Rectal smooth muscle tissue (tissue), 1 donor: ENCODE measurements at regions not wholly inside any gene's neighbourhood (a gene's known extent, or its start where the extent isn't known, plus 50 kb on each side); places are given as distances from the start of the nearest gene placed in this dataset.
A peak's percentile ranks its signal among the peaks of the same experiment; 100 is the strongest.

Source experiments
- H3K27ac ChIP-seq: one replicate; pipeline ENCODE4 v1.7.0; 2013; ENCODE audit warnings: low read depth, low read length, inconsistent platforms
- H3K27me3 ChIP-seq: one replicate; pipeline ENCODE4 v1.7.0; 2013; ENCODE audit warnings: low read length; ENCODE audit not compliant: control insufficient read depth, insufficient read depth
- H3K36me3 ChIP-seq: one replicate; pipeline ENCODE4 v1.7.0; 2013; ENCODE audit warnings: low read length; ENCODE audit not compliant: control insufficient read depth, insufficient read depth
- H3K4me1 ChIP-seq: one replicate; pipeline ENCODE4 v1.7.0; 2013; ENCODE audit warnings: low read length; ENCODE audit not compliant: control insufficient read depth, insufficient read depth
- H3K4me3 ChIP-seq: one replicate; pipeline ENCODE4 v1.7.0; 2013; ENCODE audit warnings: low read length
- H3K9ac ChIP-seq: one replicate; pipeline ENCODE4 v1.7.0; 2013; ENCODE audit warnings: low read length

- H3K4me1 ChIP-seq = no peaks in the 10 kb centered on the region
- no peak overlapping the region for H3K9ac ChIP-seq
- H3K27ac ChIP-seq = no peak overlapping the region
- no peak overlapping the region for H3K4me3 ChIP-seq
- H3K27me3 ChIP-seq = no peaks in the 10 kb centered on the region
- no peaks in the 10 kb centered on the region for H3K36me3 ChIP-seq
Measured at GRCh38 chr10:44435196-44435595, 50.3 kb upstream of the CXCL12 start.

- Histone ChIP-seq H3K4me1 (no peaks in the 10 kb centered on the region), H3K4me3 (no peak overlapping the region), H3K9ac (no peak overlapping the region), H3K36me3 (no peaks in the 10 kb centered on the region), H3K27me3 (no peaks in the 10 kb centered on the region), H3K27ac (no peak overlapping the region)
Measured at GRCh38 chr10:44436240-44436639, 51.3 kb upstream of the CXCL12 start.

- Histone ChIP-seq H3K4me1 (no peaks in the 10 kb centered on the region), H3K9ac (no peak overlapping the region), H3K27me3 (no peaks in the 10 kb centered on the region), H3K36me3 (no peaks in the 10 kb centered on the region), H3K4me3 (no peak overlapping the region), H3K27ac (peak overlapping the region; percentile 14)
Measured at GRCh38 chr10:44437840-44438511, 53.1 kb upstream of the CXCL12 start.

GRCh38 chr10:44439239-44439957, 54.5 kb upstream of the CXCL12 start:
- Histone ChIP-seq H3K36me3 (no peaks in the 10 kb centered on the region), H3K4me3 (no peak overlapping the region), H3K4me1 (no peaks in the 10 kb centered on the region), H3K27me3 (no peaks in the 10 kb centered on the region), H3K9ac (no peak overlapping the region), H3K27ac (no peak overlapping the region)

GRCh38 chr10:44439958-44440244, 55.0 kb upstream of the CXCL12 start:
- no peak overlapping the region for H3K9ac ChIP-seq
- no peaks in the 10 kb centered on the region for H3K36me3 ChIP-seq
- no peaks in the 10 kb centered on the region for H3K27me3 ChIP-seq
- no peaks in the 10 kb centered on the region for H3K4me1 ChIP-seq
- no peak overlapping the region for H3K4me3 ChIP-seq
- no peak overlapping the region for H3K27ac ChIP-seq

- no peak overlapping the region for H3K27ac ChIP-seq
- H3K9ac ChIP-seq = no peak overlapping the region
- H3K27me3 ChIP-seq = no peaks in the 10 kb centered on the region
- H3K36me3 ChIP-seq = no peaks in the 10 kb centered on the region
- H3K4me1 ChIP-seq = peaks cover 3% of the 10 kb centered on the region
- H3K4me3 ChIP-seq = no peak overlapping the region
Measured at GRCh38 chr10:44457259-44457658, 72.4 kb upstream of the CXCL12 start.

GRCh38 chr10:44458671-44459413, 73.9 kb upstream of the CXCL12 start:
- Histone ChIP-seq H3K36me3 (no peaks in the 10 kb centered on the region), H3K4me1 (peaks cover 5% of the 10 kb centered on the region), H3K27me3 (no peaks in the 10 kb centered on the region)

GRCh38 chr10:44459671-44460070, 74.8 kb upstream of the CXCL12 start:
- no peak overlapping the region for H3K27ac ChIP-seq
- H3K36me3 ChIP-seq = no peaks in the 10 kb centered on the region
- H3K9ac ChIP-seq = no peak overlapping the region

More at GRCh38 chr10:44458671-44459413, 73.9 kb upstream of the CXCL12 start:
- no peak overlapping the region for H3K9ac ChIP-seq
- no peak overlapping the region for H3K4me3 ChIP-seq
- H3K27ac ChIP-seq = no peak overlapping the region

GRCh38 chr10:44460416-44460815, 75.5 kb upstream of the CXCL12 start:
- Histone ChIP-seq H3K27me3 (no peaks in the 10 kb centered on the region), H3K36me3 (no peaks in the 10 kb centered on the region), H3K27ac (no peak overlapping the region), H3K4me3 (no peak overlapping the region), H3K9ac (no peak overlapping the region), H3K4me1 (peaks cover 5% of the 10 kb centered on the region)

More at GRCh38 chr10:44459671-44460070, 74.8 kb upstream of the CXCL12 start:
- Histone ChIP-seq H3K4me3 (no peak overlapping the region), H3K27me3 (no peaks in the 10 kb centered on the region), H3K4me1 (peaks cover 5% of the 10 kb centered on the region)

- no peak overlapping the region for H3K27ac ChIP-seq
- no peak overlapping the region for H3K9ac ChIP-seq
- no peaks in the 10 kb centered on the region for H3K36me3 ChIP-seq
- no peak overlapping the region for H3K4me3 ChIP-seq
- peaks cover 5% of the 10 kb centered on the region for H3K4me1 ChIP-seq
- no peaks in the 10 kb centered on the region for H3K27me3 ChIP-seq
Measured at GRCh38 chr10:44462338-44462914, 77.5 kb upstream of the CXCL12 start.

- Histone ChIP-seq H3K27me3 (no peaks in the 10 kb centered on the region), H3K36me3 (no peaks in the 10 kb centered on the region), H3K4me1 (peaks cover 5% of the 10 kb centered on the region), H3K9ac (no peak overlapping the region), H3K27ac (no peak overlapping the region), H3K4me3 (no peak overlapping the region)
Measured at GRCh38 chr10:44463511-44464121, 78.7 kb upstream of the CXCL12 start.

GRCh38 chr10:44464503-44464902, 79.6 kb upstream of the CXCL12 start:
- Histone ChIP-seq H3K36me3 (no peaks in the 10 kb centered on the region), H3K27ac (no peak overlapping the region), H3K4me3 (no peak overlapping the region), H3K9ac (no peak overlapping the region), H3K27me3 (no peaks in the 10 kb centered on the region), H3K4me1 (peaks cover 2% of the 10 kb centered on the region)
